Stimulated activated CD4-positive, alpha-beta T cell treated with anti-CD3 and anti-CD28 coated beads, Interleukin-15, amount 100 ng/mL, for 1 hour (primary cell): ENCODE measurements at regions not wholly inside any gene's neighbourhood (a gene's known extent, or its start where the extent isn't known, plus 50 kb on each side); places are given as distances from the start of the nearest gene placed in this dataset.

ENCODE experiments used
- DNase-seq, 2 donors: peaks; one replicate each; pipeline ENCODE4 v3.0.0-alpha.2; 2020; ENCODE audit warnings: low read depth in 1 of 2, low spot score in 1 of 2

DNA sequence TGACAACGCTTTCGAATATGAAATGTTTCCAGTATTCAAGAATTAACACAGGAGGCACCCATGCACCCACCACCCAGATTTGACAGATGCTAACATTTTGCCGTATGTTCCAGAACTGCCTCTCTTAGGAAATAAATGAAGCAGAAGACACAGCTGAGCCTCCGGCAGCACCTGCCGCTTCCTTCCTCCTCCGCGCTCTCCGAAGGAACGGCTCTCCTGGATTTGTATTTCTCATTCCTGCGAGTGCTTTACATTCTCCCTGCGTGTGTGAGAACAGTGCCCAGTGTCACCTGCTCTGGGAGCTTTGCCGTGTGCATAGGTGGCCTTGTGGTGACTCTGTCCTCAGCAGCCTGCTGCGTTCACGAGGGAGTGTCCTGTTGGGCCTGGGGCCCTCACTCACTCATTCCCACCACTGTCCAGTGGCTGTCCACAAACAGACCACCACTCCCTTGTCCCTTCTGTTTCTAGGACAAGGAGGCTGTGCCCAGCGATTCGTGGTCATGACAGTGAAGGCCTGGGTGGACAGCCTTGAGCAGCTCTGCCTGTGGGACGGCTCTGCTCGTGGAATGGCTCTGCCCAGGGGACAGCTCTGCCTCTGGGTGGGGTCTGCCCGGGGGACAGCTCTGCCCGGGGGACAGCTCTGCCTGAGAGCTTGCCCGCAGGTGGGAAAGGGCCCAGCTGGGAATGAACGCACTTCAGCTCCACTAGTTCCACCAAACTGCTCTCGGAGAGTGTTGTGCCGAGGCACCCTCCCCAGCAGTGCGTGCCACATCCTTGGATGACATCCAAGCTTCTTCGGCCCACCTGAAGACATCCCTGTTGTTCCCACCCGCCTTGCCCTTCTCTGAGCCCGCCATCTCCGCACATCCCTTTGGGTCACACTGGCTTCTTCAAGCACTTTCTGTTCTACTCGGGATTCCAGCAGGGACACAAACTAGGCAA, 170.5 kb upstream of the PPP1R26 start:
- DNase-seq = no peak

DNA sequence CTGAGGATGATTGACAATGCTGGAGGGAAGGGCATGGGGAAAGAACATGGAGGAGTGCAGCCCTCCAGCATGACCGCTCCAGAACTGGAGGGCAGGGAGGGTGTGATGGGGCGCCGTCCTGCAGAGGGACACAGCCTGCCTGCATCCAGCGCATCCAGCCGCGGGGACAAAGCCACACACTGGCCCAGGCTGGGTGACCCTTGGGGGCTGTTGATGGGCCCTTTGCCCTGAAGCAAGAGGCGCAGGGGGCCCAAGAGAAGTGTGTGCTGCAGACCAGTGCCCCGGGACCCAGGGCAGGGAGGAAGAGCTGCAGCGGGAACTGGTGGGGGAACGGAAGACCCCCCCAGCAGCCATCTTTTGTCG, 169.8 kb upstream of the PPP1R26 start:
- DNase-seq = no peak

DNA sequence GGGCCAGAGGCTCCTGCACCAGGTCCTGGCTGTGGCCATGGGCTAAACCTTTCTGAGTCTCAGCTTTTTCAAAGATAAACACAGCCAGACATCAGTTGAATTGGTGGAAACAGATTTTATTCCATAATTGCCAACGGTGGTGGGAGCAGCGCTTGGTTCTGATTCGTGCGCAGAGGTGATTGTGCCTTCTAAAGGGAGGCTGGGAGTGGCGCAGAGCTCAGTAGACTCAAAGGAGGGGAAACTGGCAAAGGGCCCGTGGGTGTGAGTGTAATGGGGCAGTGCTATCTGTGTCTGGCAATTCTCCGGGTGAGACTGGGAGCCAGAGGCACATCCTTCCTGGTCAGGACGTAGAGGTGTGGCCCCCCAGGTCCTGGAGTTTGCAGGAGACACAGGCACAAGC, 169.4 kb upstream of the PPP1R26 start:
- no peak for DNase-seq

DNA sequence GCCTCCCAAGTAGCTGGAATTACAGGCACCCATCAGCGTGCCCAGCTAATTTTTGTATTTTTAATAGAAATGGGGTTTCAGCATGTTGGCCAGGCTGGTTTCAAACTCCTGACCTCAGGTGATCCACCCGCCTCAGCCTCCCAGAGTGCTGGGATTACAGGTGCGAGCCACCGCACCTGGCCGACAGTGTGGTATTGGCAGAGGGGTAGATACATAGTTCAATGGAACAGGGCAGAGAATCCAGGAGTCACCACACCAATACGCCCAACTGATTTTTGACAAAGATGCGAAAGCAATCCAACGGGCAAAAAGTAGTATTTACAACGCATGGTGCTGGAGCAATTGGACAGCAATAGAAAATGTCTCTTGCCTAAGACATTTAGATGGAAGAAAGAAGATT, 164.0 kb upstream of the PPP1R26 start:
- no peak for DNase-seq

DNA sequence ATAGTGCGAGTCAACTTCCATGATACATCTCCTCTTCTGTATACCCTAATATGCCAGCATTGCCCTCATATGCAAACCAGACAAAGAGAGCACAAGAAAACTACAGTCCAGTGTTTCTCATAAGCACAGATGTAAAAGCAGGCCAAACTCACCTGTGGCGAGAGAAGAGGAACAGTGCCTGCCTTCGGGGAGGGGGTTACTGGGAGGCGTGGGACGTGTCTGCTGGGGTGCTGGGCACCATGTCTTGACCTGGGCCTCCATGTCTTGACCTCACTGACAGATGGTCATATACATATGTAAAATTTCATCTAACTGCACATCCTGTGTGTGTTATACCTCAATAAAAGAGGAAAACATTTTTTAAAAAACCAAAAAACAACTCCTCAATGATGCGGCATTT, 159.3 kb upstream of the PPP1R26 start:
- no peak for DNase-seq

DNA sequence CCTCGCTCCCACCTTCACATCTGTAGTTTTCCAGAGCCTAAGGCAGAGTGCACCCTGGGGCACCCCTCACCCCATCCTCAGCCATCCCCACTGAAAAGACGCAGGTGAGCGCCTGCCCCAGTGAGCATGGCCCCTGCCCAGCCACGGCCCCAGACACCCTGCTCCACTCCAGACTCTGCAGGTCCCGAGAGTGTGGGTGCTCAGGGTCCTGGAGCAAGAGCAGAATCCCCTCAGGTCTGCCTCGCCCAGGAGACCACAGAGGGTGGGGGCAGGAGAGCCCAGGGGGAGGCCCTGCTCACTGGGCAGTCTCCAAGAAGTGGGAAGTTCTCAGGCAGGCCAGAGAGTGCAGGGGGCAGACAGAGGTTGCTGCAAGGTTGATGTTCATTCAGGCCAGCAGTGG, 158.6 kb upstream of the PPP1R26 start:
- no peak for DNase-seq

DNA sequence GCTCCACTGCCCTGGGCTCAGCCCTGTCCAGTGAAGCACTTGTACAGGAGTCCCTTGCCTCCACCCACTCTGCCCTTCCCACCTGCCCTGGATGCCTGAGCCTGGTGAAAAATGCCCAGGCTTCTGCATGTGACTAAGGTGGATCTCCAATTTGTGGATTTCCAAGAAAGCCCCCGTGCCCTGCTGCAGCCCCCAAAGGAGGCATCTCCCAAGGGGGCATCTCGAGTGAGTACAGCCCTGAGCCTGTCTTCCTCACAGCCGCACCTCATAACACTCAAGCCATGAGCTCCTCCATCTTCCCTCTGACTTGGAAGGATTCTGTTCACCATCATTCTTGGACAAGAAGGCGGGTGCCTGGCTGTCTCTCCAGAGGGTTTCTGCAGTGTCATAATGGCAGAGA, 158.0 kb upstream of the PPP1R26 start:
- no peak for DNase-seq

DNA sequence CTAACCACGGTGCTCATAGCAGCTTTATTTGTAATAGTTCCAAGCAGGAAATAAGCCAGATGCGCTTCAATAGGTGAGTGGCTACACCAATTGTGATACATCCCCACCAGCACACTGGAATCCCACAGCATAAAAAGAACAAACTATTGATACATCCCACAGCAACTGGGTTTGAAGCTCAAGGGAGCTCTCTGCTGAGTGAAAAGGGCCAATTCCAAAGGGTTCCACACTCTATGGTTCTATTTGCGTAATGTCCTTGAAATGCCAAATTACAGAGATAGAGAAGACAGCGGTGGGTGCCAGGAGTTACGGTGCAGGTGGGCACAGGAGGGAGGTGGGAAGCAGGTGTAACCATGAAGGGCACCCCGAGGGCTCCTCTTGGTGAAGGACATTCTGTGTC, 155.3 kb upstream of the PPP1R26 start:
- no peak for DNase-seq

DNA sequence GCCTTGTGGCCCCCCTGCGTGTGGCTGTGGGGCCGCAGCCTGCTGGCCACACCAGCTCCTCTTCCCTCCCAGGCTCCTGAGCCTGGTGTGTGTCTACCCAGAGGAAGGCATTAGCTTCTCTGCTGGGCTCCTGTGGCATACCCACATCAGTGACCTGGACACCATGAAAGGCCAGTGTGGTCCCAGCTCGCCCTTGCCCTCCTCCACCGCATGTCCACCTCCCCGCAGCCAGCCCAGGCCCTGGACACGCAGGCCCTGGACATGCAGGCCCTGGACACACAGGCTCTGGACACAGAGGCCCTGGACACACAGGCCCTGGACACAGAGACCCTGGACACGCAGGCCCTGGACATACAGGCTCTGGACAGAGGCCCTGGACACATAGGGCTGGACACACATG, 153.4 kb upstream of the PPP1R26 start:
- no peak for DNase-seq

DNA sequence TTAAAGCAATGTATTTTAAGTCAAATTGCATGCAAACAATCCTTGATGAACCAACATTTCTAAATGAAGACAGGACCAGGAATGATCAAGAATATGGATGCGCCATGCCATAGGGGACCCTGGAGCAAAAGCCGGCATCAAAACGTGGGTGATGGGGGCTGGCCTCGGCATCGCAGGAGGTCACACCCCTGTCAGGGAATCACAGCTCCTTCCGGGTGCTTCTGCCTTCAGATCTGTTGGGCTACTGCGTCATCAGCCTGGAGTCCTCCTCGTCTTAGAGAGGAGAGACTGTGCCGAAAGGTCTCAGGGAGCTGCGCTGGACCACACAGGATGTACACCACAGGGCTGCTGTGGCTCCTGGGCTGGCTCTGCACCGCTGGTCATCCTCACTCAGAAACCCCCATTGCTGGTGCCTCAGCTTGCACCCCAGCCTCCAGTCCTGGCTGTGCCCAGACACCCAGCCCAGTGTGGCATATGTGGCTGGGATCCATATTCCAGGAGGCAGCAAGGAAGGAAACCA, 152.9 kb upstream of the PPP1R26 start:
- no peak for DNase-seq

DNA sequence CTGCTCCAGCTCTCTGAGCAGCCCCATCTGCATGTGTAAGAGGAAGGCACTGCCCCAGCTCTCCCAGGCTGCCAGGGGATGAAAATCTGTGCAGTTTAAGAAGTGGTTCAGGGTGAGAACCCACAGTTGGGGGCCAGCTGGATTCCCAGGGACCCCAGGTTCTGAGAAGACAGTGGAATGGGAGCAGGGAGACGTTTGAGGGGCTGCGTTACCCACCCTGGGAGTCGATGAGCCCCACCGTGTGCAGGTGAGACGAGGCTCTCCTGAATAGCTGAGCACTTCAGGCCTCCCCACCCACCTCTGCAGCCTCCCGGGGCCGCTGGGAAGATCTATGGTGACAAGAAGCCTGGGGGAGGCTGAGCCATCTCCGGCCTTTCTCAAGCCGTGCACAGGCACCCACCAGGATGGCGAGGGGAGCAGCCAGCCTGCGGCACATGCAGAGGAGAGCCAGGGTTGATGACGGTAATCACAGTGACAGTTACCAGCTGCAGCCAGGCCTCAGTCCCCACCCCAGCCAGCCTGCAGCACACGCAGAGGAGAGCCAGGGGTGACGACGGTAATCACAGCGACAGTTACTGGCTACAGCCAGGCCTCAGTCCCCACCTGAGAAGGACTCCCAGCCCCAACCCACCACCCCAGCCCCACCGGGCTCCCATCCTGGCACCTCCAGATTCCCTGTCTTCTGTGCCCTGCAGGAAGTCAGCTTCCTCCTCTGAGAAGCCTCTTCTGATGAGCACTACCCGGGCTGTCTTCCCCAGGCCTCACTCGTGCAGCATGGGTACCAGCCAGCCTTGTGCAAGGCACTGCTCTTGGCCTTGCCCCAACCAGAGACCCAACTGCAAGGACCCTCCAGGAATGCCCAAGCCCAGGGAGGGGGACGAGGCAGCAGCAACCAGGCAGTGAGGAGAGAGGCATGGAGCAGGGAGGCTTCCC, 150.8 kb upstream of the PPP1R26 start:
- no peak for DNase-seq

DNA sequence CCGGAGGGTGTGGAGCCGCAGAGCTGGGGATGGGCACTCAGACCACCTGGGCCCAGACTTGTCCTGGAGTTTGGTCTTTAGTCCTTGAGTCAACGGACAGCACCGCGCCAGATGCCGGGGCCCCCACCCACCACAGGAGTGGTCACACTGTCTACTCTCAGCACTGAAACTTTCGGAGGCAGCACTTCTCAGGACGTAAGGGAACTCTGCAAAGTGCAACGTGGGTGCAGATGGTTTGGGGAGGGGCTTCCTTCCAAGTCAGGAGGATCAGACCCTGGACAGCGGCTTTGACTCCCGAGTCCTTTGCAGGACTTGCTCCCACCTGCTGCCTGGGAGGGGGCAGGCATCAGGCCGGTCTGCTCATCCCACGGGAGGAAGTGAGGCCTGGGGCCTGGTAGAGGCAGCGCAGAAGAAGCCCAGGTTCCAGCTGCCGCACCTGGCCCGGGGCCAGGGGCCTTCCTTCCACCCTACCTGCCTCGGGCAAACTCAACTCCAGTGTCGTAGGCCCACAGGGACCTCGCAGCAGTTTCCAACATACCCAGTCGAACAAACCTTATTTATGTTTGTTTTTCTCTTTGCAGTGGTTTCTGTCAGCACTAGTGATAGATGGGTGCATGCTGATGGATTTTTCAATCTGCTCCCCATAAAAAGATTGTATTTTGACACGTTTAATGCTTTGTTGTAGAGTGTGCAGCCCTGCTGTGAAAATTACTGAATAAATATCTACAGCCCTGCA, 149.8 kb upstream of the PPP1R26 start:
- DNase-seq = no peak

DNA sequence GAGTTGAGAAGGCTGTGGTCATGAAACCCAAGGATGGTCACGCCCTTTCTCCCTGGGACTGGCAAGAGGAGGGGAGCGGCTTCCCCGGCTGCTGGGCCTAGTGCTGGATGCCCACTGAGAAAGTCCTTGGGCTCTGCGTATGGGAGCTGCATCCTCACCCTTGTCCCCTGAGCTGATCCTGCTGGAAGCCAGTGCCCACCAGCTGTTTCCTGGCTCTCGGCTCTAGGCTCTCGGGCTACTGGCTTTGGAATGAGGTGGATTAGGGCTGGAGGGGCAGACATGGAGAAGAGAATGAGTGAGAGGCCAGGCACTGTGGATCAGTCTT, 149.3 kb upstream of the PPP1R26 start:
- no peak for DNase-seq

DNA sequence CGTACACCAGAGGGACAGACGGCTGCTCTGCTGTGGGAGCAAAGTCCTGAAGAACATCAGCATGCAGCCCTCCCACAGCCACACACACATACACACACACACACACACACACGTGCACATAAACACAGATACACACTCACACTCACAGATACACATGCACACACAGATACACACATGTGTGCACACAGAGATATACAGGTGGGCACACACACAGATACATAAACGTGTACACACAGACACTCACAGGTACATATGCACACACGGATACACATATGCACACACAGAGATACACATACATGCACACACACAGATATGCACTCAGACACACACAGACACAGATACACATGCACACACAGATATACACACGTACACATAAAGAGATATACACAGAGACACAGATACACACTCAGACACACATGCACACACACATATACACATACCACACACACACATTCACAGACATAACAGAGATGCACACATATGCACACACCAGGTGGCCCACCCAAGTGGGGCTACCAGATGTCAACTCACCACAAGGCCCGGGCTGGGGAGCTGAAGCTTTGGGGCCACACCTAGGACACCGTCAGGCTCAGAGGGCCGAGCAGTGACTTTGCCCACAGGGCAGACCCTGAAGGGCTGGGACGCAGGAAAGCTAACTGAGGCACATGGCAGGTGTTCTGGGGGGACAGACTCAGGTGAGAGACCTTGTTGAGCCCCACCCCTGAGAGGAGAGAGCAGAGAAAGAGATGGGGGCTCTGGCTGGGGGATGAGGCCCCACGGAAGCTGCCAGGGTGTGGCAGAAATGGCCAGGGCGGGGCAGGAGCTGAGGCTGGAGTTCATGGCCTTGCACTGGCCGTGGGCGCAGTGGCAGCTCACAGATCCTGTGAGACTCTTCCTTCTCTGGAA, 148.6 kb upstream of the PPP1R26 start:
- DNase-seq = no peak

DNA sequence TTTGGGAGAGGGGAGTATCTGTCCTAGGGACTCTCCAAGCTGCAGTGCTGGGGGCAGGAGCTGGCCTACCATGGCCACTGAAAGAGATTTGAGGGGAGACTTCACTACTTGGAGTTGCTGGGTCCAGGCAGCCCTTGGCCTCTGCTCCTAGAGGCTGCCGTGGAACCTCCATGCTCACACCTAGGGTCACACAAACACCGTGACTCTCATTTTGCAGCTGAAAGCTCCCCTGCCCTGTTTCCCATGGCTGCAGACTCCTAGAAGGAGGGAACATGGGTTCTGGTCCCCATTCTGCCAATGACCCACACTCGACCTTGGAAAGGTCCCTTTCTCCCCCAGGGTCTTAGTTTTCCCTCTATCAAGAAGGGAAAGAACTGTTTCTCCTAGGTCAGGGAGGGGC, 147.1 kb upstream of the PPP1R26 start:
- DNase-seq = no peak

DNA sequence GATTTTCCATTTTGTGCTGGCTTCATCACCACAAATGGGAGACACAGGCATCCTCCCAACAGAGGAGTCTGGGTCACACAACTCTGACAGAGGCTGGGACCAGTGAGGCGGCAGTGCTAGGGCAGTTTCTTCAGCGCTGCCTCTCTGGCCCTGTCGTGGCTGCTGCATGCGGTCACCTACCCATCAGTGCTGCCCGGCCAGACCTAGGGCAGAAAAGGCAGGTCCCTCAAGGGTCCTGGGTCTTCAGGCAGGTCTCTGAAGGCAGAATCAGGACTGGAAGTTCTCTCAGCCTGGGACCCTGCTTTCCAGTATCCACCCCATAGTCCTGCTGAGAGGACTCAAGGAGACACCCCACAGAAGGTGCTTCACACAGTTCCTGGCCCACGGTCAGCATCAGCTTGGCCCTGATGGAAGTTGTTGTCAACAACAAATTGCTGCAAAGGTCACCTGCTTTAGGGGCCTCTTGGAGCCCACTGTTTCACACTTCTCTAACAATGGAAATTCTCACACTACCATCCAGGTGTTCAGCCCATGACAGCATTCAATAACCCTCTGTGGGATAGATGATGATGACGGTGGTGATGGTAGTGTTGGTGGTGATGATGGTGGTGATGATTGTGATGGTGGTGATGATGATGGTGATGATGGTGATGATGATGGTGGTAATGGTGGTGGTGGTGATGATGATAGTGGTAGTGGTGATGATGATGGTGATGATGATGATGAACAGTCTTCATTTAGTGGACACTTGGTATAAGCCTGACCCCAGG, 146.4 kb upstream of the PPP1R26 start:
- no peak for DNase-seq

DNA sequence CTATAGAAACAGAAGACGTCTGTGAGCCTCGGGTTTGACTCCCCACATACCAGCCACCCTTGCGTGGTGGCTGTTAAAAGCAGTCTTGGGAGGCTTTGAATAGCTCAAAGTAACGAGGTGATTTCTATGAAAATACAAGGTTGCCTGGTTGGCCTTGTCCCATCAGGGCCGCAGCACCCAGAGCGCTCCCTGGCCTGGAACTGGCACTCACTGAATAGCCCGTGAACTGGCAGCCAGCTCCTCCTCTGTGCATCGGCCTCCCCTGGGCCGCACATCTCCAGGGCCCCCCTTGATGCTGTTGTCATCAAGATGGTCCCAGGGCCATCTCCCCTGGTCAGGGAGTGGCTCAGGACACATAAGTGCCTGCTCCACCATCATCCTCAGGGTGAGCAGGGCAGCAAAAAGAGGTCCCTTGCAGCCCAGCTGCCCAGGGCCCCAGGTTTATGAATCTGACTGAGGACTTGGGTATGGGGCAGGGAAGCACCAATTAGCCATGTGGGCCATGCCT, 144.6 kb upstream of the PPP1R26 start:
- no peak for DNase-seq

DNA sequence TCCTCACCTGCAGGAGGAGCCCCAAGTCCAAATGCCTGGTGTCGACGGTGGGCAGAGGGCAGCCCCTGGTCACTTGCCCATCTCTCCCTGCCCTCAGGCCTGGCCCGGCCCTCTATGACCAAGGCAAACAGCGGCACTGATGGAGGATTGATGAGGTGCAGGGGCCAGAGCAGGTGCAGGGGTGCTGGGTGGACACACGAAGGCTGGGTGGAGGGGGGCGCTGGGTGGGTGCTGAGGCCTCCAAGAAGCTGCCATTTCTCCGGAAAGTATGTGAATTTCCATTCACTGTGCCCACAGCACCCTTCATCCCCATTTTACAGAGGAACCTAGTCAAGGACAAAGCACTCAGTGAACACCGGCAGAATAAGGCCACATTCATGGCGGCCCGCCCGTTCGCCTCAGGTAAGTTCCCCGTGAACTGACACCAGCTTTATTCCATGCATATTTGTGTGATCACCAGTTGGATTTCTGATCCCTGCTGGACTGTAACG, 143.8 kb upstream of the PPP1R26 start:
- no peak for DNase-seq
